H9 (cell line): ENCODE measurements at regions not wholly inside any gene's neighbourhood (a gene's known extent, or its start where the extent isn't known, plus 50 kb on each side); places are given as distances from the start of the nearest gene placed in this dataset.

Experiments
- DNase-seq: peaks from one replicate; pipeline ENCODE4 v3.0.0-alpha.2; 2017
- H2AFZ ChIP-seq: one replicate; pipeline ENCODE4 v1.6.1; 2013; ENCODE audit warnings: mild to moderate bottlenecking, low read length, control low read depth, moderate library complexity
- H2AK5ac ChIP-seq: 2 replicates; pipeline ENCODE4 v1.6.1; 2013; ENCODE audit warnings: low read length, control low read depth, mixed read lengths; ENCODE audit not compliant: insufficient read length
- H2BK120ac ChIP-seq: one replicate; pipeline ENCODE4 v1.6.1; 2013; ENCODE audit warnings: low read depth, mild to moderate bottlenecking, low read length, control low read depth, inconsistent platforms; ENCODE audit not compliant: poor library complexity, severe bottlenecking
- H2BK12ac ChIP-seq: 2 replicates; pipeline ENCODE4 v1.6.1; 2013; ENCODE audit warnings: low read length, control low read depth, mixed read lengths, low read depth; ENCODE audit not compliant: insufficient read length
- H2BK15ac ChIP-seq: 2 replicates; pipeline ENCODE4 v1.6.1; 2013; ENCODE audit warnings: low read depth, low read length, control low read depth
- H2BK20ac ChIP-seq: one replicate; pipeline ENCODE4 v1.6.1; 2013; ENCODE audit warnings: low read depth, mild to moderate bottlenecking, low read length, control low read depth, inconsistent platforms; ENCODE audit not compliant: poor library complexity, severe bottlenecking
- H2BK5ac ChIP-seq: 2 replicates; pipeline ENCODE4 v1.6.1; 2013; ENCODE audit warnings: low read length, control low read depth, mixed read lengths; ENCODE audit not compliant: insufficient read length
- H3K14ac ChIP-seq: 2 replicates; pipeline ENCODE4 v1.6.1; 2013; ENCODE audit warnings: low read length, control low read depth; ENCODE audit not compliant: insufficient read depth
- H3K18ac ChIP-seq: 2 replicates; pipeline ENCODE4 v1.6.1; 2013; ENCODE audit warnings: low read depth, mild to moderate bottlenecking, mixed read lengths, low read length, control low read depth; ENCODE audit not compliant: insufficient read length
- H3K23ac ChIP-seq: 2 replicates; pipeline ENCODE4 v1.6.1; 2013; ENCODE audit warnings: low read length, control low read depth, mixed read lengths, low read depth; ENCODE audit not compliant: insufficient read length
- H3K23me2 ChIP-seq: 2 replicates; pipeline ENCODE4 v1.6.1; 2013; ENCODE audit warnings: low read depth, mild to moderate bottlenecking, mixed read lengths, low read length, control low read depth; ENCODE audit not compliant: insufficient read length, poor library complexity, severe bottlenecking
- H3K27ac ChIP-seq: 2 replicates; pipeline ENCODE4 v1.5.1; 2013; ENCODE audit warnings: low read length, control low read depth, mixed read lengths, low read depth; ENCODE audit not compliant: insufficient read length
- H3K27me3 ChIP-seq: 2 replicates; pipeline ENCODE4 v1.6.1; 2013; ENCODE audit warnings: low read length, control low read depth, inconsistent platforms; ENCODE audit not compliant: insufficient read depth
- H3K4ac ChIP-seq: 2 replicates; pipeline ENCODE4 v1.6.1; 2013; ENCODE audit warnings: low read depth, mild to moderate bottlenecking, control low read depth, inconsistent platforms, low read length, moderate library complexity
- H3K4me1 ChIP-seq: 2 replicates; pipeline ENCODE4 v1.6.1; 2013; ENCODE audit warnings: low read length, control low read depth, inconsistent platforms; ENCODE audit not compliant: insufficient read depth
- H3K4me2 ChIP-seq: 2 replicates; pipeline ENCODE4 v1.6.1; 2013; ENCODE audit warnings: low read length, control low read depth, mixed read lengths; ENCODE audit not compliant: insufficient read length, insufficient read depth
- H3K56ac ChIP-seq: 2 replicates; pipeline ENCODE4 v1.6.1; 2013; ENCODE audit warnings: low read depth, mild to moderate bottlenecking, mixed read lengths, low read length, control low read depth; ENCODE audit not compliant: insufficient read length
- H3K79me1 ChIP-seq: 2 replicates; pipeline ENCODE4 v1.6.1; 2013; ENCODE audit warnings: low read depth, mild to moderate bottlenecking, moderate library complexity, low read length, control low read depth, inconsistent platforms; ENCODE audit not compliant: insufficient read depth, poor library complexity, severe bottlenecking
- H3K79me2 ChIP-seq: 2 replicates; pipeline ENCODE4 v1.6.1; 2013; ENCODE audit warnings: low read length, control low read depth, inconsistent platforms; ENCODE audit not compliant: insufficient read depth
- H3K9ac ChIP-seq: 2 replicates; pipeline ENCODE4 v1.6.1; 2013; ENCODE audit warnings: low read length, control low read depth, mixed read lengths; ENCODE audit not compliant: insufficient read length; ENCODE audit errors: extremely low read depth
- H3K9me3 ChIP-seq: one replicate; pipeline ENCODE4 v1.6.1; 2013; ENCODE audit warnings: low read depth, low read length, inconsistent platforms; ENCODE audit not compliant: control insufficient read depth
- H3T11ph ChIP-seq: one replicate; pipeline ENCODE4 v1.6.1; 2013; ENCODE audit warnings: mild to moderate bottlenecking, low read length, control low read depth, inconsistent platforms
- H4K20me1 ChIP-seq: one replicate; pipeline ENCODE4 v1.6.1; 2013; ENCODE audit not compliant: control insufficient read depth, insufficient read length, insufficient read depth
- H4K5ac ChIP-seq: 2 replicates; pipeline ENCODE4 v1.6.1; 2013; ENCODE audit warnings: low read depth, mild to moderate bottlenecking, mixed read lengths, low read length, control low read depth; ENCODE audit not compliant: insufficient read length
- H4K8ac ChIP-seq: replicated peaks from 2 replicates; pipeline ENCODE4 v1.6.1; 2013; ENCODE audit warnings: low read length, control low read depth, mixed read lengths, low read depth; ENCODE audit not compliant: insufficient read length
- H4K91ac ChIP-seq: 2 replicates; pipeline ENCODE4 v1.6.1; 2013; ENCODE audit warnings: low read depth, mild to moderate bottlenecking, moderate library complexity, mixed read lengths, low read length, control low read depth; ENCODE audit not compliant: insufficient read length
- H3K27ac Mint-ChIP-seq, 3 experiments: 2 replicates in 2 of 3; 3 replicates in 1 of 3; pipeline ENCODE4 v1.8.0; 2020 to 2021; ENCODE audit warnings: mixed read lengths in 3 of 3, mild to moderate bottlenecking in 1 of 3, moderate library complexity in 1 of 3
- H3K27me3 Mint-ChIP-seq: 2 replicates; pipeline ENCODE4 v1.8.0; 2021; ENCODE audit warnings: low read depth, mild to moderate bottlenecking, moderate library complexity, mixed read lengths
- H3K36me3 Mint-ChIP-seq, 3 experiments: 2 replicates in 2 of 3; 3 replicates in 1 of 3; pipeline ENCODE4 v1.8.0; 2020 to 2021; ENCODE audit warnings: low read depth in 3 of 3, mixed read lengths in 3 of 3; ENCODE audit not compliant: insufficient read depth in 1 of 3
- H3K4me1 Mint-ChIP-seq, 2 experiments: 2 replicates each; pipeline ENCODE4 v1.8.0; 2020; ENCODE audit warnings: mixed read lengths in 2 of 2
- H3K4me3 Mint-ChIP-seq, 2 experiments: 2 replicates in 1 of 2; 3 replicates in 1 of 2; pipeline ENCODE4 v1.8.0; 2020 to 2021; ENCODE audit warnings: mild to moderate bottlenecking in 2 of 2, mixed read lengths in 2 of 2, moderate library complexity in 1 of 2
- H3K9me3 Mint-ChIP-seq, 2 experiments: 2 replicates in 1 of 2; 3 replicates in 1 of 2; pipeline ENCODE4 v1.8.0; 2020; ENCODE audit warnings: mild to moderate bottlenecking in 2 of 2, mixed read lengths in 2 of 2, moderate library complexity in 1 of 2
- TF ChIP-seq, protein P1 (sequence below): fragments of 200-600 bp; sonication (generic); conservative IDR thresholded peaks from 3 replicates; pipeline ENCODE4 v1.8.0; 2021; ENCODE audit warnings: antibody characterized with exemption, mild to moderate bottlenecking

DNA sequence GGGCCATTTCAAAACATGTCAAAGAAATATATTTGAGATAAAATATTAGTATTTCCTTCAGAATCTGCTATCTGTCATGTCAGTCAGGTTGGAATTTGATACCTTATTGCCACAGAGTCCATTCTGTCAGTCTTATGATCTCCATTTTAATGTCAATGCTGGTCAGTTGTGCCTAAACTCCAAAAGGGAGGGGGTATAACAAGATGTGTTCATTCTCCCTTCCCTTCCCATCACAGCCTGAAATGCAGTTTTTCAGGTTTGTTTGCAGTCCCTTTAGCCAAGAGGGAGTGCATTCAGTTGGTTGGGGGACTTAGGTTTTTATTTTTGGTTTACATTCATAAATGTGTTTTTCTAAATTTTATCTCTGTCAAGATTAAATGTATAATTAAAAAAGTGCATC, 59.8 kb upstream of the INHBA start:
- TF ChIP-seq, protein P1, sequence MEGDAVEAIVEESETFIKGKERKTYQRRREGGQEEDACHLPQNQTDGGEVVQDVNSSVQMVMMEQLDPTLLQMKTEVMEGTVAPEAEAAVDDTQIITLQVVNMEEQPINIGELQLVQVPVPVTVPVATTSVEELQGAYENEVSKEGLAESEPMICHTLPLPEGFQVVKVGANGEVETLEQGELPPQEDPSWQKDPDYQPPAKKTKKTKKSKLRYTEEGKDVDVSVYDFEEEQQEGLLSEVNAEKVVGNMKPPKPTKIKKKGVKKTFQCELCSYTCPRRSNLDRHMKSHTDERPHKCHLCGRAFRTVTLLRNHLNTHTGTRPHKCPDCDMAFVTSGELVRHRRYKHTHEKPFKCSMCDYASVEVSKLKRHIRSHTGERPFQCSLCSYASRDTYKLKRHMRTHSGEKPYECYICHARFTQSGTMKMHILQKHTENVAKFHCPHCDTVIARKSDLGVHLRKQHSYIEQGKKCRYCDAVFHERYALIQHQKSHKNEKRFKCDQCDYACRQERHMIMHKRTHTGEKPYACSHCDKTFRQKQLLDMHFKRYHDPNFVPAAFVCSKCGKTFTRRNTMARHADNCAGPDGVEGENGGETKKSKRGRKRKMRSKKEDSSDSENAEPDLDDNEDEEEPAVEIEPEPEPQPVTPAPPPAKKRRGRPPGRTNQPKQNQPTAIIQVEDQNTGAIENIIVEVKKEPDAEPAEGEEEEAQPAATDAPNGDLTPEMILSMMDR = no peak
- Histone ChIP-seq H3T11ph (no peak overlapping the region), H3K9me3 (peaks cover 11% of the 10 kb centered on the region), H2BK5ac (no peak overlapping the region), H3K18ac (no peak overlapping the region), H2AFZ (no peak overlapping the region), H3K4me2 (no peak overlapping the region), H2BK20ac (no peak overlapping the region), H3K4me1 (peaks cover 3% of the 10 kb centered on the region; the same call in 1 of the 2 replicates), H4K8ac (no peak overlapping the region), H3K4ac (no peak overlapping the region), H3K27me3 (no peaks in the 10 kb centered on the region), H4K5ac (no peak overlapping the region), H3K14ac (no peak overlapping the region), H3K27ac (no peak overlapping the region), H4K20me1 (no peaks in the 10 kb centered on the region), H3K9ac (no peak overlapping the region), H2BK12ac (no peak overlapping the region), H2BK15ac (no peak overlapping the region), H3K79me1 (no peaks in the 10 kb centered on the region), H3K23ac (no peak overlapping the region), H3K23me2 (no peaks in the 10 kb centered on the region), H3K56ac (no peak overlapping the region), H4K91ac (no peak overlapping the region), H2BK120ac (no peak overlapping the region), H2AK5ac (no peak overlapping the region), H3K79me2 (no peaks in the 10 kb centered on the region)
- H3K36me3 Mint-ChIP-seq = peaks cover 12 to 37% (median 14%) of the 10 kb centered on the region in 3 experiments
- H3K4me1 Mint-ChIP-seq = peaks cover 7 to 14% of the 10 kb centered on the region in 2 experiments
- no peaks in the 10 kb centered on the region; the same call in none of the 2 replicates for H3K27me3 Mint-ChIP-seq
- DNase-seq = no peak
- peaks cover 27 to 40% of the 10 kb centered on the region in 2 experiments for H3K9me3 Mint-ChIP-seq
- no peak overlapping the region for H3K4me3 Mint-ChIP-seq
- no peak overlapping the region for H3K27ac Mint-ChIP-seq
